PC-3 (cell line): ENCODE measurements at regions not wholly inside any gene's neighbourhood (a gene's known extent, or its start where the extent isn't known, plus 50 kb on each side); places are given as distances from the start of the nearest gene placed in this dataset.
A peak's percentile ranks its signal among the peaks of the same experiment; 100 is the strongest.

Experiments
- ATAC-seq: fragments of 200-7000 bp; cut with Tn5 transposase; 2 replicates; pipeline ENCODE4 v1.9.1; 2020; ENCODE audit warnings: mild to moderate bottlenecking, moderate library complexity
- BruUV-seq: library from RNA; stranded (reverse); fragments of 400-500 nt; replicated peaks from 2 replicates; lab custom pipeline; 2021; lab: Mats Ljungman, UMichigan
- CTCF ChIA-PET: fragments of 300-600 bp; sonication (Branson Sonifier 250); formaldehyde crosslinking; loops from one replicate; lab custom pipeline; 2022; ENCODE audit warnings: antibody characterized with exemption; lab: Charles Lee
- POLR2A ChIA-PET: fragments of 300-600 bp; sonication (Branson Sonifier 250); formaldehyde crosslinking; loops from one replicate; lab custom pipeline; 2022; ENCODE audit warnings: antibody characterized with exemption; ENCODE audit not compliant: unreplicated experiment; lab: Charles Lee
- DNase-seq: peaks from one replicate; pipeline ENCODE4 v3.0.0-alpha.2; 2015
- H2AFZ ChIP-seq: fragments of 300-600 bp; sonication (generic); 2 replicates; pipeline ENCODE4 v1.6.0; 2016; ENCODE audit warnings: antibody characterized with exemption, low read length
- H3F3A ChIP-seq: fragments of 300-600 bp; sonication (generic); one replicate; pipeline ENCODE4 v1.6.0; 2017; ENCODE audit warnings: antibody characterized with exemption, low read length, control low read depth, mild to moderate bottlenecking; ENCODE audit not compliant: unreplicated experiment
- H3K27ac ChIP-seq: fragments of 300-600 bp; sonication (generic); 2 replicates; pipeline ENCODE4 v1.5.1; 2016; ENCODE audit warnings: mild to moderate bottlenecking, low read length
- H3K27me3 ChIP-seq: fragments of 300-600 bp; sonication (generic); 2 replicates; pipeline ENCODE4 v1.6.1; 2016; ENCODE audit warnings: low read length, mixed read lengths
- H3K36me3 ChIP-seq: fragments of 300-600 bp; sonication (generic); 2 replicates; pipeline ENCODE4 v1.6.1; 2016; ENCODE audit warnings: low read depth, mixed run types, low read length, mixed read lengths
- H3K4me1 ChIP-seq: fragments of 300-600 bp; sonication (generic); 2 replicates; pipeline ENCODE4 v1.5.1; 2016; ENCODE audit warnings: low read length; ENCODE audit not compliant: insufficient read depth
- H3K4me2 ChIP-seq: fragments of 300-600 bp; sonication (generic); 2 replicates; pipeline ENCODE4 v1.6.0; 2016; ENCODE audit warnings: low read length
- H3K4me3 ChIP-seq: fragments of 300-600 bp; sonication (generic); 2 replicates; pipeline ENCODE4 v1.5.1; 2016; ENCODE audit warnings: mild to moderate bottlenecking, low read length, mixed read lengths
- H3K79me2 ChIP-seq: fragments of 300-600 bp; sonication (generic); 2 replicates; pipeline ENCODE4 v1.6.1; 2017; ENCODE audit warnings: low read length, mixed read lengths
- H3K9ac ChIP-seq: fragments of 300-600 bp; sonication (generic); 2 replicates; pipeline ENCODE4 v1.6.0; 2016; ENCODE audit warnings: mild to moderate bottlenecking, low read length
- H3K9me2 ChIP-seq: fragments of 300-600 bp; sonication (generic); replicated peaks from 2 replicates; pipeline ENCODE4 v1.6.1; 2016; ENCODE audit warnings: mixed run types, low read length, mixed read lengths
- H3K9me3 ChIP-seq: fragments of 300-600 bp; sonication (generic); 2 replicates; pipeline ENCODE4 v1.6.1; 2016; ENCODE audit warnings: low read length, mixed read lengths
- H4K20me1 ChIP-seq: fragments of 300-600 bp; sonication (generic); 2 replicates; pipeline ENCODE4 v1.6.1; 2016; ENCODE audit warnings: low read length, mixed read lengths
- EZH2 ChIP-seq: fragments of 300-600 bp; sonication (generic); IDR thresholded peaks from one replicate; pipeline ENCODE4 v1.6.1; 2017; ENCODE audit warnings: antibody characterized with exemption, mild to moderate bottlenecking, low read length; ENCODE audit not compliant: unreplicated experiment
- EZH2phosphoT487 ChIP-seq: fragments of 300-600 bp; sonication (generic); IDR thresholded peaks from 2 replicates; pipeline ENCODE4 v1.6.1; 2018; ENCODE audit warnings: mild to moderate bottlenecking, antibody characterized with exemption, low read length, borderline replicate concordance
- intact Hi-C: fragments of 100-400 bp; cut with micrococcal nuclease; formaldehyde crosslinking; loops from 2 replicates; pipeline ENCODE4 v1.9.0; 2023
- TF ChIP-seq, protein P1 (sequence below): fragments of 300-600 bp; sonication (generic); conservative IDR thresholded peaks from 2 replicates; pipeline ENCODE4 v1.5.1; 2017; ENCODE audit warnings: antibody characterized with exemption, low read depth, mild to moderate bottlenecking, low read length

DNA sequence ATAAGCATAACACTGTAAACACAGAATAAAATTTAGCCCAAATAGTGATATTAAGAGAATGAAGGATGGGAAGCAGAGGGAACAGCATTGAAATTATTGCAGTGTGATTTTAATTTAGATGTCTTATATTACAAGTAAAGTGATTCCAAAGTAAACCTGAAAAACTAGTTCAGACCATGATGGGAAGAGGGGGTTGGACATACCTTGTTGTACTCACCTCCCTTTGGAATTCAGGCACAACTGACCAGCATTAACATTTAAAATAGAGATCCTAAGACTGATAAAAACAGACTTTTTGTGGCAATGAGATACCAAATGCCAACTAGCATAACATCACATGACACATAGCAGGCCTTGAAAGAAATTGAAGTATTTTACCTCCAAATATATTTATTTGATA is 210.0 kb upstream of the ADRA1D start:
- Histone ChIP-seq H3K36me3 (no peaks in the 10 kb centered on the region), H3F3A (peaks cover 22% of the 10 kb centered on the region), H2AFZ (no peak overlapping the region), H3K4me3 (peak overlapping the region; percentile 21), H3K9me2 (no peaks in the 10 kb centered on the region), H3K79me2 (no peaks in the 10 kb centered on the region), H3K9me3 (no peaks in the 10 kb centered on the region), H3K4me2 (peak overlapping the region; percentile 69), H3K27me3 (no peaks in the 10 kb centered on the region), H3K27ac (peak overlapping the region; percentile 84), H4K20me1 (no peaks in the 10 kb centered on the region), H3K9ac (peak overlapping the region; percentile 9; the same call in 1 of the 2 replicates), H3K4me1 (peaks cover 52% of the 10 kb centered on the region)
- ChIA-PET POLR2A (no interaction called here), CTCF (interaction anchor here (0.6 kb wide), 1 partner anchor 30 kb away, joined by 3 read pairs; no protein-coding TSS in a partner anchor)
- ATAC-seq (peak; percentile 10; the same call in 1 of the 2 replicates), DNase-seq (peak; percentile 95)
- intact Hi-C loops, result loop anchor here (5.0 to 10.0 kb wide), 4 partner anchors 53 to 204 kb away; no protein-coding TSS in a partner anchor
- no TSS peak for BruUV-seq
- no peak for TF ChIP-seq EZH2
- TF ChIP-seq EZH2phosphoT487, result no peak
- TF ChIP-seq, protein P1, sequence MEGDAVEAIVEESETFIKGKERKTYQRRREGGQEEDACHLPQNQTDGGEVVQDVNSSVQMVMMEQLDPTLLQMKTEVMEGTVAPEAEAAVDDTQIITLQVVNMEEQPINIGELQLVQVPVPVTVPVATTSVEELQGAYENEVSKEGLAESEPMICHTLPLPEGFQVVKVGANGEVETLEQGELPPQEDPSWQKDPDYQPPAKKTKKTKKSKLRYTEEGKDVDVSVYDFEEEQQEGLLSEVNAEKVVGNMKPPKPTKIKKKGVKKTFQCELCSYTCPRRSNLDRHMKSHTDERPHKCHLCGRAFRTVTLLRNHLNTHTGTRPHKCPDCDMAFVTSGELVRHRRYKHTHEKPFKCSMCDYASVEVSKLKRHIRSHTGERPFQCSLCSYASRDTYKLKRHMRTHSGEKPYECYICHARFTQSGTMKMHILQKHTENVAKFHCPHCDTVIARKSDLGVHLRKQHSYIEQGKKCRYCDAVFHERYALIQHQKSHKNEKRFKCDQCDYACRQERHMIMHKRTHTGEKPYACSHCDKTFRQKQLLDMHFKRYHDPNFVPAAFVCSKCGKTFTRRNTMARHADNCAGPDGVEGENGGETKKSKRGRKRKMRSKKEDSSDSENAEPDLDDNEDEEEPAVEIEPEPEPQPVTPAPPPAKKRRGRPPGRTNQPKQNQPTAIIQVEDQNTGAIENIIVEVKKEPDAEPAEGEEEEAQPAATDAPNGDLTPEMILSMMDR, result no peak

- H3K9me2 ChIP-seq, result no peaks in the 10 kb centered on the region
- peak overlapping the region; percentile 69 for H3K4me2 ChIP-seq
- DNase-seq (peak; percentile 93), ATAC-seq (peak; percentile 75)
- no peaks in the 10 kb centered on the region for H3K36me3 ChIP-seq
- H3K79me2 ChIP-seq, result no peaks in the 10 kb centered on the region
- intact Hi-C loops, result loop anchor here (5.0 to 10.0 kb wide), 4 partner anchors 54 to 203 kb away; no protein-coding TSS in a partner anchor
- H3F3A ChIP-seq, result peaks cover 22% of the 10 kb centered on the region
- H3K27ac ChIP-seq, result peak overlapping the region; percentile 84
- no TSS peak for BruUV-seq
- ChIA-PET CTCF (interaction anchor here (0.6 kb wide), 1 partner anchor 407 kb away, joined by 3 read pairs; no protein-coding TSS in a partner anchor), POLR2A (no interaction called here)
- H4K20me1 ChIP-seq, result no peaks in the 10 kb centered on the region
- H3K4me3 ChIP-seq, result peak overlapping the region; percentile 21; the same call in 1 of the 2 replicates
- H3K4me1 ChIP-seq, result peaks cover 52% of the 10 kb centered on the region
- no peaks in the 10 kb centered on the region for H3K27me3 ChIP-seq
- no peak overlapping the region for H2AFZ ChIP-seq
- TF ChIP-seq EZH2 (no peak), EZH2phosphoT487 (no peak)
- TF ChIP-seq, protein P1, result no peak
- H3K9ac ChIP-seq, result peak overlapping the region; percentile 35; the same call in 1 of the 2 replicates
- no peaks in the 10 kb centered on the region for H3K9me3 ChIP-seq
Measured at GRCh38 chr20:4457566-4458543, 208.8 kb upstream of the ADRA1D start.
